ENCODE measurements at regions not wholly inside any gene's neighbourhood (a gene's known extent, or its start where the extent isn't known, plus 50 kb on each side); places are given as distances from the start of the nearest gene placed in this dataset.

- TF ChIP-seq CTCF (IDR thresholded peaks at IDR 0.05) (peak in 5 of 12 donors; percentile 12 to 44 (median 33)), POLR2A (IDR thresholded peaks at IDR 0.05) (no peak)
These were observed 72.9 kb upstream of the SEPTIN5 start for GRCh38 chr22:19641254-19641982.
